ENCODE measurements at regions not wholly inside any gene's neighbourhood (a gene's known extent, or its start where the extent isn't known, plus 50 kb on each side); places are given as distances from the start of the nearest gene placed in this dataset.
A peak's percentile ranks its signal among the peaks of the same experiment; 100 is the strongest.

GRCh38 chr2:153057743-153058142 is 339.3 kb downstream of the ARL6IP6 start:
- Mint-ChIP-seq H3K4me3 (no peak overlapping the region), H3K4me1 (no peaks in the 10 kb centered on the region), H3K36me3 (ENCODE audit: low read depth) (no peaks in the 10 kb centered on the region), H3K27me3 (no peaks in the 10 kb centered on the region), H3K27ac (no peak overlapping the region)
- no peak for ATAC-seq
- DNase-seq, result no peak
- no peaks in the 10 kb centered on the region for H3K9me3 ChIP-seq (ENCODE audit: control insufficient read depth, low read length, poor library complexity, severe bottlenecking)

- no peak overlapping the region for H3K4me3 Mint-ChIP-seq
- H3K27ac Mint-ChIP-seq, result no peak overlapping the region
- H3K36me3 Mint-ChIP-seq (ENCODE audit: low read depth), result no peaks in the 10 kb centered on the region
- no peaks in the 10 kb centered on the region for H3K4me1 Mint-ChIP-seq
- DNase-seq (no peak), ATAC-seq (no peak)
- no peaks in the 10 kb centered on the region for H3K27me3 Mint-ChIP-seq
- H3K9me3 ChIP-seq (ENCODE audit: control insufficient read depth, low read length, poor library complexity, severe bottlenecking), result no peaks in the 10 kb centered on the region
These were observed 336.8 kb downstream of the ARL6IP6 start for GRCh38 chr2:153055182-153055581.

- no peak overlapping the region for H3K4me3 Mint-ChIP-seq
These were observed 334.6 kb downstream of the ARL6IP6 start for GRCh38 chr2:153052807-153053559.

GRCh38 chr2:153047220-153047619 is 328.8 kb downstream of the ARL6IP6 start:
- H3K27me3 Mint-ChIP-seq, result no peaks in the 10 kb centered on the region
- no peaks in the 10 kb centered on the region for H3K36me3 Mint-ChIP-seq (ENCODE audit: low read depth)
- DNase-seq, result no peak
- no peaks in the 10 kb centered on the region for H3K9me3 ChIP-seq (ENCODE audit: control insufficient read depth, low read length, poor library complexity, severe bottlenecking)
- H3K27ac Mint-ChIP-seq, result no peak overlapping the region
- H3K4me3 Mint-ChIP-seq, result no peak overlapping the region
- H3K4me1 Mint-ChIP-seq, result no peaks in the 10 kb centered on the region
- no peak for ATAC-seq

More at GRCh38 chr2:153052807-153053559, 334.6 kb downstream of the ARL6IP6 start:
- Mint-ChIP-seq H3K27ac (no peak overlapping the region), H3K27me3 (no peaks in the 10 kb centered on the region), H3K4me1 (no peaks in the 10 kb centered on the region), H3K36me3 (ENCODE audit: low read depth) (no peaks in the 10 kb centered on the region)
- DNase-seq (no peak), ATAC-seq (no peak)
- no peaks in the 10 kb centered on the region for H3K9me3 ChIP-seq (ENCODE audit: control insufficient read depth, low read length, poor library complexity, severe bottlenecking)

- H3K9me3 ChIP-seq (ENCODE audit: control insufficient read depth, low read length, poor library complexity, severe bottlenecking), result no peaks in the 10 kb centered on the region
- Mint-ChIP-seq H3K4me3 (no peak overlapping the region), H3K27ac (no peak overlapping the region), H3K4me1 (no peaks in the 10 kb centered on the region), H3K36me3 (ENCODE audit: low read depth) (no peaks in the 10 kb centered on the region), H3K27me3 (no peaks in the 10 kb centered on the region)
- DNase-seq (no peak), ATAC-seq (no peak)
These were observed 325.0 kb downstream of the ARL6IP6 start for GRCh38 chr2:153043385-153043784.

GRCh38 chr2:153028626-153029025 is 310.2 kb downstream of the ARL6IP6 start:
- ATAC-seq (no peak), DNase-seq (no peak)
- Mint-ChIP-seq H3K36me3 (ENCODE audit: low read depth) (no peaks in the 10 kb centered on the region), H3K4me1 (no peaks in the 10 kb centered on the region), H3K27me3 (no peaks in the 10 kb centered on the region), H3K27ac (no peak overlapping the region), H3K4me3 (no peak overlapping the region)
- no peaks in the 10 kb centered on the region for H3K9me3 ChIP-seq (ENCODE audit: control insufficient read depth, low read length, poor library complexity, severe bottlenecking)

- DNase-seq, result no peak
- Mint-ChIP-seq H3K4me1 (no peaks in the 10 kb centered on the region), H3K36me3 (ENCODE audit: low read depth) (no peaks in the 10 kb centered on the region), H3K27me3 (no peaks in the 10 kb centered on the region), H3K27ac (no peak overlapping the region), H3K4me3 (no peak overlapping the region)
- no peaks in the 10 kb centered on the region for H3K9me3 ChIP-seq (ENCODE audit: control insufficient read depth, low read length, poor library complexity, severe bottlenecking)
- no peak for ATAC-seq
These were observed 309.1 kb downstream of the ARL6IP6 start for GRCh38 chr2:153027533-153027932.

- H3K9me3 ChIP-seq (ENCODE audit: control insufficient read depth, low read length, poor library complexity, severe bottlenecking), result no peaks in the 10 kb centered on the region
- no peak for DNase-seq
- no peak for ATAC-seq
- Mint-ChIP-seq H3K36me3 (ENCODE audit: low read depth) (no peaks in the 10 kb centered on the region), H3K4me3 (peak overlapping the region; percentile 4), H3K4me1 (no peaks in the 10 kb centered on the region), H3K27ac (no peak overlapping the region), H3K27me3 (no peaks in the 10 kb centered on the region)
These were observed 301.8 kb downstream of the ARL6IP6 start for GRCh38 chr2:153020201-153020600.

GRCh38 chr2:153005071-153005730 is 286.8 kb downstream of the ARL6IP6 start:
- no peak overlapping the region for H3K27ac Mint-ChIP-seq
- no peaks in the 10 kb centered on the region for H3K9me3 ChIP-seq (ENCODE audit: control insufficient read depth, low read length, poor library complexity, severe bottlenecking)
- DNase-seq, result no peak
- no peaks in the 10 kb centered on the region for H3K36me3 Mint-ChIP-seq (ENCODE audit: low read depth)
- no peak for ATAC-seq
- no peak overlapping the region for H3K4me3 Mint-ChIP-seq
- no peaks in the 10 kb centered on the region for H3K27me3 Mint-ChIP-seq
- H3K4me1 Mint-ChIP-seq, result no peaks in the 10 kb centered on the region

GRCh38 chr2:153004627-153005026 is 286.2 kb downstream of the ARL6IP6 start:
- H3K9me3 ChIP-seq (ENCODE audit: control insufficient read depth, low read length, poor library complexity, severe bottlenecking), result no peaks in the 10 kb centered on the region
- Mint-ChIP-seq H3K27ac (no peak overlapping the region), H3K4me1 (no peaks in the 10 kb centered on the region), H3K36me3 (ENCODE audit: low read depth) (no peaks in the 10 kb centered on the region), H3K27me3 (no peaks in the 10 kb centered on the region), H3K4me3 (no peak overlapping the region)
- no peak for ATAC-seq
- DNase-seq, result no peak

GRCh38 chr2:152974146-152974545 is 255.7 kb downstream of the ARL6IP6 start:
- Mint-ChIP-seq H3K4me1 (no peaks in the 10 kb centered on the region), H3K27me3 (no peaks in the 10 kb centered on the region), H3K36me3 (ENCODE audit: low read depth) (no peaks in the 10 kb centered on the region), H3K4me3 (no peak overlapping the region), H3K27ac (no peak overlapping the region)
- no peak for ATAC-seq
- no peak for DNase-seq
- H3K9me3 ChIP-seq (ENCODE audit: control insufficient read depth, low read length, poor library complexity, severe bottlenecking), result no peaks in the 10 kb centered on the region

- no peak for ATAC-seq
- H3K36me3 Mint-ChIP-seq (ENCODE audit: low read depth), result no peaks in the 10 kb centered on the region
- no peak overlapping the region for H3K27ac Mint-ChIP-seq
- H3K27me3 Mint-ChIP-seq, result no peaks in the 10 kb centered on the region
- no peak for DNase-seq
- H3K4me1 Mint-ChIP-seq, result no peaks in the 10 kb centered on the region
- H3K4me3 Mint-ChIP-seq, result no peak overlapping the region
- no peaks in the 10 kb centered on the region for H3K9me3 ChIP-seq (ENCODE audit: control insufficient read depth, low read length, poor library complexity, severe bottlenecking)
These were observed 253.3 kb downstream of the ARL6IP6 start for GRCh38 chr2:152971685-152972084.

- Mint-ChIP-seq H3K27me3 (no peaks in the 10 kb centered on the region), H3K4me1 (no peaks in the 10 kb centered on the region), H3K27ac (no peak overlapping the region), H3K4me3 (no peak overlapping the region), H3K36me3 (ENCODE audit: low read depth) (no peaks in the 10 kb centered on the region)
- DNase-seq, result no peak
- no peak for ATAC-seq
- no peaks in the 10 kb centered on the region for H3K9me3 ChIP-seq (ENCODE audit: control insufficient read depth, low read length, poor library complexity, severe bottlenecking)
These were observed 244.0 kb downstream of the ARL6IP6 start for GRCh38 chr2:152962446-152962845.

GRCh38 chr2:152961351-152961750 is 242.9 kb downstream of the ARL6IP6 start:
- H3K9me3 ChIP-seq (ENCODE audit: control insufficient read depth, low read length, poor library complexity, severe bottlenecking), result no peaks in the 10 kb centered on the region
- ATAC-seq, result no peak
- DNase-seq, result no peak
- Mint-ChIP-seq H3K4me1 (no peaks in the 10 kb centered on the region), H3K27me3 (no peaks in the 10 kb centered on the region), H3K27ac (no peak overlapping the region), H3K4me3 (no peak overlapping the region), H3K36me3 (ENCODE audit: low read depth) (no peaks in the 10 kb centered on the region)

Data from T-helper 17 cell (primary cell).